Uterus (tissue), 2 donors: ENCODE measurements at regions not wholly inside any gene's neighbourhood (a gene's known extent, or its start where the extent isn't known, plus 50 kb on each side); places are given as distances from the start of the nearest gene placed in this dataset.
A peak's percentile ranks its signal among the peaks of the same experiment; 100 is the strongest.
"Not testable (repeated sequence)": the region's sequence is repeated elsewhere in the genome, so short reads cannot be mapped to it uniquely, and the experiment has no call there.

Experiments
- CTCF ChIP-seq, 4 experiments: fragments of 200-600 bp in 2 of 4; fragments of 450-650 bp in 2 of 4; sonication (generic) in 2 of 4; IDR thresholded peaks; one replicate each; pipeline ENCODE4 v1.5.1; 2016 to 2019; ENCODE audit warnings: antibody characterized with exemption in 4 of 4, mild to moderate bottlenecking in 2 of 4, moderate library complexity in 1 of 4
- POLR2A ChIP-seq, 2 donors: fragments of 450-650 bp; IDR thresholded peaks; one replicate each; pipeline ENCODE4 v1.6.1; 2016; ENCODE audit warnings: antibody characterized with exemption in 2 of 2, mild to moderate bottlenecking in 1 of 2, moderate library complexity in 1 of 2

- peak in 2 of 4 experiments; percentile 13 to 46 for TF ChIP-seq CTCF (IDR thresholded peaks at IDR 0.05)
- not testable (repeated sequence) for TF ChIP-seq POLR2A (IDR thresholded peaks at IDR 0.05)
Observed at GRCh38 chr16:88262858-88263563, 119.7 kb upstream of the ZNF469 start.
